ENCODE measurements at regions not wholly inside any gene's neighbourhood (a gene's known extent, or its start where the extent isn't known, plus 50 kb on each side); places are given as distances from the start of the nearest gene placed in this dataset.
"Not testable (repeated sequence)": the region's sequence is repeated elsewhere in the genome, so short reads cannot be mapped to it uniquely, and the experiment has no call there.

DNA sequence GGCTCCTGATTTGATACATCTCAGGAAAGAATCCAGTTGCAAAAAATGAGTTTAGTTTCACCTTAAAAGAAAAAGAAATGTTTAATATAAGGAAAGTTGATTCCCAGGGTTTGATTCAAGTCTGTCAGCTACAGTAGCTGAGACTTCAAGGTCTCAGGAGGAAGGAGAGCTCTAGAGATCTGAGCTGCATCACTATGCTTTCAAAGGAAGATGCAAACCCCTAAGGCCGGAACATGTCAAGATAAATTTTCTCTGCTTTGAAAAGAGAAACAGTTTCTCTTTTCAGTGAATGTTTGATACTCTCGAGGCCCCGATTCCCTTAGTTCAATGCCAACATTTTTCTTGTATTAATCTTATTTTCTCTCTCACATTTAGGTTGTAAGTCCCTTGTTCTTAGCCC, 128.6 kb downstream of the RGPD3 start:
- no peak for DNase-seq

DNA sequence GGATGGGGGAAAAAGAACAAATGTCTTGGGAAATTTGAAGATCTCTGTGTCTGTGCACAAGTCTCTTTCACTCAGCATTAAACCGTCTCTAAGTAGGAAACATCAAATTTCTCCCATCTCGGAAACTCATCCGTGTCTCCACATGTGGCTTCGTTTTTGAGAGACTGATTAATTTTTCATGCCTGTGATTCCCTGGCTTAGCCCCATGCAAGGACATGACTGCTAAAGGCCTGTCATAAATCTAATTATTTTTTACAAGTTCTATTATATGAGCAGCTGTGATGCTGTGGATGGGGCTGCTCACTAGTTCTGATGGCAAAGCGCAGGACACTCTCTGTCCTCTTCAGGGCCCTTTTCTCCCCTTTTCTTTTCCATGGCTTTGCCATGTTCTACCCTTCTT, 129.1 kb downstream of the RGPD3 start:
- DNase-seq = no peak

DNA sequence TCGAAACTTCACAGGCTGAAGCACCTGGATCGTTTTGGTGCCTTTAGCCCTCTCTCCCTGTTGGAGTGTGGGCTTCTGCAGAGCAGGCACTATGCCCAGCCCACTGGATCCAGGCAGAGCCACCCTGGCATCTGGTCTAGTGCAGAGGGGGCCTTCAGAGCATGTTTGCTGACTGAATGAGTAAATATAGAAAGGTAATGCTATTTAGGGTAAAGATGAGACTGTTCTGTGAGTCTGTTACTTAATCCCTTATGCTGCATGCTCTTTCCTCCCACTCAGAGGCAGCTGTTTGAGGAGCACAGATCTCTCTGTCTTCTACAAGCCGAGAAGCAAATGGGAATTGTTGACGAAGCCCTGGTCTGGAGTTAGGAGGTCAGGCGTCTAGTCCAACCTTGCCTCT, 130.2 kb downstream of the RGPD3 start:
- DNase-seq = no peak

DNA sequence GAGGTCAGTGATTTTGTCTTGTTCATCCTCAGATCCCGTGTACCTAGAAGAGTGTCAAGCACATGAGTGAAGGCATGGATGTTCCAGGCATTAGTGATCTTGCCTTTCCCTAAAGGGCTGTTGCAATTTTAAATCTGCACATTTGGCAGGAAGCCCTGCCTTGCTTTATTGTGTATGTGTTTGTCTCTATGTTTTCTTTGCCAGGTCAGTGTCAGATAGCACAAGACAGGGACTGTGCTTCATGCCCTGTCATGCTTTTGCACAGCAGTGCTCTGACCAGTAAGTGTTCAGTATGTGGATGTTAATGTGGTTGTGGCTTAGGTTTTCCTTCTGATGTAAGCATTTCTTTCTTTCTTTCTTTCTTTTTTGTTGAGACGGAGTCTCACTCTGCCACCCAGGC, 131.5 kb downstream of the RGPD3 start:
- DNase-seq = no peak

DNA sequence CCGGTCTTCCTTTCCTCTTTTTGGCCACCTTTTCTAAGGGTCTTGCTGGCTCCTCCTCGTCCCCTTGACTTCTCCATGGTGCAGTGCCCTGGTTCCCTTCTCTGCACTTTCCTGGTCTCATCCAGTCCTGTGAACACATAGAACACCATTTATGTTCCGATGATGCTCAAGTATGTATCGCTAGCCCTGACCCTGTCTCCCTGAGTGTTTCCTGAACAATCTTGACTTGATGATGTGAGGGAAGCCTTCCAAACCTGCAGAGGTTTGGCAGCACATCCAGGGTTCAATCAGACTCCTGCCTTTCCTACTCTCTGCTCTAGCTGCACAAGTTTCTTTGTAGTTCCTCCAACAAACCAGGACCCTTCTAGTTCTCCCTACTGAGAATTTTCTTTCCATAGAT, 132.1 kb downstream of the RGPD3 start:
- no peak for DNase-seq

DNA sequence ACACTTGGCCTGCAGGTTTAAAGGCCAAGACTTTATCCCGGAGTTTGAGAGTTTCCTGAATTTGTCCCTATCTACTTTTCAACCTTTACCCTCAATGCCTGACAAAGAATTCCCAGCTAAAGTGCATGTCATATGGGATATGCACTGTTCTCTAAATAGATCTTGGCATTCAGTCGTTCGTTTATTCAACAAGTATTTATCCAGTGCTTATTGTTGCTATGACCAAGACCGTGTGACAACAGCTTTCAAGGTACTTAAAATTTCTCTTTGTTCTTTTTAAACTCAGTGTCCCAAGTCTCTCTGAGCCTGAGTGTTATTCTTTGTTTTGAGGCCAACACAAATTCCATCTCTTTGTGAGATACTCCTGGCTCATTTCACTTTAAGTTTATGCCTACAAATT, 133.4 kb downstream of the RGPD3 start:
- DNase-seq = no peak

DNA sequence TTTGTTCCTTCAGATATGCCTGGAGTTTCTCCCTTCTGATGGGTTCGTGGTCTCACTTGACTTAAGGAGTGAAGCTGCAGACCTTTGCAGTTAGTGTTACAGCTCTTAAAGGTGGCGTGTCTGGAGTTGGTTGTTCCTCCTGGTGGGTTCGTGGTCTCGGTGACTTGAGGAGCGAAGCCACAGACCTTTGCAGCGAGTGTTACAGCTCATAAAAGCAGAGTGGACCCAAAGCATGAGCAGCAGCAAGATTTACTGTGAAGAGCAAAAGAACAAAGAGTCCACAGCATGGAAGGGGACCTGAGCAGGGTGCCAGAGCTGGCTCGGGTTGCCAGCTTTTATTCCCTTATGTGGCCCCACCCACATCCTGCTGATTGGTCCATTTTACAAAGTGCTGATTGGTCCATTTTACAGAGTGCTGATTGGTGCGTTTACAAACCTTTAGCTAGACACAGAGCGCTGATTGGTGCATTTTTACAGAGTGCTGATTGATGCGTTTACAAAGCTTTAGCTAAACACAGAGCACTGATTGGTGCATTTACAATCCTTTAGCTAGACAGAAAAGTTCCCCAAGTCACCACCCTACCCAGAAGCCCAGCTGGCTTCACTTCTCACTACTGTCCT, 134.8 kb downstream of the RGPD3 start:
- DNase-seq = not testable (repeated sequence)

DNA sequence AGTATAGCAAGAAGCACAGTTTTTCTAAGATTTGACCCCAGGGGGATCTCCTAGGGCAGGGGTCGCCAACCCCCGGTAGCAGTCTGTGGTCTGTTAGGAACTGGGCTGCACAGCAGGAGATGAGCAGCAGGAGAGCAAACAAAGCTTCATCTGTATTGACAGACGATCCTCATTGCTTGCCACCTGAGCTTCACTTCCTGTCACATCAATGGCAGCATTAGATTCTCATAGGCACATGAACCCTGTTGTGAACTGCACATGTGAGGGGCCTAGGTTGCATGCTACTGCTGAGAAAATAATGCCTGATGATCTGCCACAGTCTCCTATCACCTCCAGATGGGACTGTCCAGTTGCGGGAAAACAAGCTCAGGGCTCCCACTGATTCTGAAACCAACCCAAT, 136.2 kb downstream of the RGPD3 start:
- DNase-seq = no peak

DNA sequence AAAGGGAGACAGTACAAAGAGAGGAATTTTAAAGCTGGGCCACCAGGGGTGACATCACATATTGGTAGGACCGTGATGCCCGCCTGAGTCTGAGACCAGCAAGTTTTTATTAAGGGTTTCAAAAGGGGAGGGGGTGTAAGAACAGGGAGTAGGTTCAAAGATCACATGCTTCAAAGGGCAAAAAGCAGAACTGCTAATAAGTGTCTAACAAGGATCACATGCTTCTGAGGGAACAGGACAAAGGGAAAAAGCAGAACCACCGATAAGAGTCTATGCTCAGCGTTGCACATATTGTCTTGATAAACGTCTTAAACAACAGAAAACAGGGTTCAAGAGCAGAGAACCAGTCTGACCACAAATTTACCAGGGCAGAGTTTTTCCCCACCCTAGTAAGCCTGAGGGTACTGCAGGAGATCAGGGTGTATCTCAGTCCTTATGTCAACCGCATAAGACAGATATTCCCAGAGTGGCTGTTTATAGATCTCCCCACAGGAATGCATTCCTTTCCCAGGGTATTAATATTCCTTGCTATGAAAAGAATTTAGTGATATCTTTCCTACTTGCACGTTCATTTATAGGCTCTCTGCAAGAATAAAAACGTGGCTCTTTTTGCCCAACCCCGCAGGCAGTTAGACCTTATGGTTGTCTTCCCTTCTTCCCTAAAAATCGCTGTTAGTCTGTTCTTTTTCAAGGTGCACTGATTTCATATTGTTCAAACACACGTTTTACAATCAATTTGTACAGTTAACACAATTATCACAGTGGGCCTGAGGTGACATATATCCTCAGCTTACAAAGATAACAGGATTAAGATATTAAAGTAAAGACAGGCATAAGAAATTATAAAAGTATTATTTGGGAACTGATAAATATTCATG, 136.5 kb upstream of the UXS1 start:
- DNase-seq = not testable (repeated sequence)

DNA sequence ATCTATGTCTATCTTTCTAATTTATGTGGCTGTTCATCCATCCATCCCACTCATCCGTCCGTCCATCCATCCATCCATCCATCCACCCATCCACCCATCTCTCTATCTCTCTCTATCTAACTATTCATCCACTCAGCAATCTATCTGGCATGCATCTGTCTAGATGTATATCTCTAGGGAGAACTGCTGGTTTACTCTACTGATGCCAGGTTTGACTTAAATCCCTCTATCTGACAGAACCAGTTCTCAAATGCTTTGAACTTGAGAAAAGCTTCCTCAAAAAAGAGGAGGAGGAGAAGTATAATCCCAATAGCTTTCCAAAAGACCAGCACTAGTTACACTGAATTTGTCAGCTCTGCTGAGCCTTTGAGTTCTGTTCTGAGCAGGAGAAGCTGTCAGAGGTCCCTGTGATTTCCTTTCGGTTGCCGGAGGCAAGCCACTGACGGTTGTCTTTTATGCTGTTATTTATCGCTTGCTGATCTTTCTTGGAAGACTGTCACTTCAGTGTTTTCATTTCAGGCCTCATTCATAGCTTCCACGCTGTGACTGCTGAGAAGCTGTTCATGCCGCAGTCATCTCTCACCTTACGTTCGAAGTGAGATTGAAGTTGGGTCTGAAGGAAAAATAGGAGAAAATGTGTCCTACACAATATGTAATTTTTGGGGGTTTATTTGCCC, 129.4 kb upstream of the UXS1 start:
- no peak for DNase-seq

DNA sequence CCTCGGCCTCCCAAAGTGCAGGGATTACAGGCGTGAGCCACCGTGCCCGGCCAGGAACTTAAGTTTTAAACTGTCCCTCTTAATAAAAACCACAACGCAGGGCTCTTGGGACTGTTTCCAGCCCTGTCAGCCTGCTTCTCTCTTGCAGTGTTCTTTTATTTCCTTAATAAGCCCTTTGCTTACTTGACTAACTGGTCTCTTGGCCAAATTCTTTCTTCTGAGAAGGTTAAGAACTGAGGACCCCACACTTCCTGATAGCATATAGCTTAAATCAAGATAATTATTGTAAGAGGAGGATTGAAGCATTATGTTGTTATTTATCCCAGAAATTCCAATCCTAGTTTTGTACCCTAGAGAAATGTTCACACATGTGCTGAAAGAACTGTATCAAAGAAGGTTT, 128.2 kb upstream of the UXS1 start:
- no peak for DNase-seq

DNA sequence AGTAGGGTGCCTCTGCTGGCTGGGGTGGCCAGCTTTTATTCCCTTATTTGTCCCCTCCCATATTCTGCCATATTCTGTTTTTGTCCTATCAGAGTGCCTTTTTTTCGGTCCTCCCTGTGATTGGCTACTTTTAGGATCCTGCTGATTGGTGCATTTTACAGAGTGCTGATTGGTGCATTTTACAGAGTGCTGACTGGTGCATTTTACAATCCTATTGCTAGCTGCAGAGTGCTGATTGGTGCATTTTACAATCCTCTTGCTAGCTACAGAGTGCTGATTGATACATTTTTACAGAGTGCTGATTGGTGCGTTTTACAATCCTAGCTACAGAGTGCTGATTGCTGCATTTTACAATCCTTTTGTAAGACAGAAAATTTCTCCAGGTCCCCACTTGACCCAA, 126.3 kb upstream of the UXS1 start:
- DNase-seq = not testable (repeated sequence)

DNA sequence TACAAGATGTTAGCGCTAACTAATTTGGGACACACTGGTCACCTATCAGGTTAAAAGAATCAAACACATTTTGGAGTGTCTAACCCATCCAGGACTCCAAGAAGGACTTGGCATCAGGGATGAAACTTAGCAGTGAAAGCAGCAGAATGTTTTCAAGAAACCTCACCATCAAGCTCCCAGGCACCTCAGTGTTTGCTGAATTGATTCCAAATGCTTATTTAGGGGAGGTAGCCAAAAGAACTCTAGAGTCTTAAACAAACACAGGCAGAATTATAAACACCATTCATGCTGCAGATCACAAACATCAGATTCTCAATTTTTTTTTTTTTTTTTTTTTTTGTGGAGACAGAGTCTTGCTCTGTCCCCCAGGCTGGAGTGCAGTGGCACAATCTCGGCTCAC, 122.8 kb upstream of the UXS1 start:
- DNase-seq = no peak

DNA sequence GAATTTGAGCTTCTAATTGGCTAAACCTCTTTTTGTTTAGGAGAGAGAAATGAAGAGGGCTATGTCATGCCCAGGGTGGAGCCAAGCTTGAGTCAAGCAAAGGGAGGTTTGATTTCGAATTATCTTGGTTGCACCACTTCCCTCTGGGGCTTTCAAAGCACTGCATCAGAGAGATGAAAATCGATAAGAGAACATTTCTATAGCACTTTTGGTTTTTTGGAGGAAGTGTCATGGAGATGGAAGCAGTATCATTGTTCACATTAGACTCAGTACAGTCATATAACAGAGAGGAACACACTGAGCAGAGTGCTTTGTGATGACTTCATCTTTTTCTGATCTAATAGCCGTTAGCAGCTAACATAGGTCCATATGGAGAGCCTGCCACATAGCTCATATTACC, 120.3 kb upstream of the UXS1 start:
- DNase-seq = no peak

DNA sequence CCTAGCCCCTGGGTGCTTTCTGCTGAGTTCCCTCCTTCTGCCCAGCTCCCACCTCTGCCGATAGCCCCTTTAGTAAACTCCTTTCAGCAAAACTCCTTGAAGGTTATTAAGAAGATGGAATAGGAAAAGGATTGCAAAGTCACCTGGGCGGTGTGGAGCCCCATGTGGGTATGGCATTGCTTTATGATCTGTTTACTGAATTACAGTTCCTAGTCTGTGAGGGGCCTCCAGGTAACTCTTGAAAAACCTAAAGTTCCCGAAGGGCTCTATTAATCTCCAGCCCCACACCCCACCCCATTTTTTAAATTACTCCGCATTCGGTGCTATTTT, 116.9 kb upstream of the UXS1 start:
- DNase-seq = no peak

DNA sequence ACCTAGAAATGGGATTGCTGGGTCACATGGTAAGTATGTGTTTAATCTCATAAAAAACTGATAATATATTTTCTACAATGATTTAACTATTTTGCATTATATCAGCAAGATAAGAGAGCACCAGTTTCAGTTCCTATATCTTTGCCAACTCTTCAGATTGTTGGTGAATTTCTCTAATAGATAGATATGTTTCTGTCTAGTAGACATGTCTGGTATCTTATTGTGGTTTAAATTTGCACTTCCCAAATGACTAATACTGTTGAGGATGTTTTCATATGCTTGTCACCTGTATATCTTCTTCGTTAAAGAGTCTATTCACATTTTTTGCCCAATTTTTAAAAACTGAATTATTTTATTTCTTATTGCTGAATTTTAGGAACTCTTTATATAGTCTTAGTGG, 113.8 kb upstream of the UXS1 start:
- DNase-seq = no peak

DNA sequence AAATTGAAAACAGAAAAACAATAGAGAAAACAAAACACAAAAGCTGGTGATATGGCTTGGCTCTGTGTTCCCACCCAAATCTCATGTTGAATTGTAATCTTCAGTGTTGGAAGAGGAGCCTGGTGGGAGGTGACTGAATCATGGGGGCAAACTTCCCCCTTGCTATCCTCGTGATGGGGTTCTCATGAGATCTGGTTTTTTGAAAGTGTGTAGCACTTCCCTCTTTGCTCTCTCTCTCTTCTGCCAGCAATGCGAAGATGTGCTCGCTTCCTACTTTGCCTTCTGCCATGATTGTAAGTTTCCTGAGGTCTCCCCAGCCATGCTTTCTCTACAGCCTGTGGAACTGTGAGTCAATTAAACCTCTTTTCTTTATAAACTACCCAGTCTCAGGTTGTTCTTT, 112.3 kb upstream of the UXS1 start:
- DNase-seq = no peak

DNA sequence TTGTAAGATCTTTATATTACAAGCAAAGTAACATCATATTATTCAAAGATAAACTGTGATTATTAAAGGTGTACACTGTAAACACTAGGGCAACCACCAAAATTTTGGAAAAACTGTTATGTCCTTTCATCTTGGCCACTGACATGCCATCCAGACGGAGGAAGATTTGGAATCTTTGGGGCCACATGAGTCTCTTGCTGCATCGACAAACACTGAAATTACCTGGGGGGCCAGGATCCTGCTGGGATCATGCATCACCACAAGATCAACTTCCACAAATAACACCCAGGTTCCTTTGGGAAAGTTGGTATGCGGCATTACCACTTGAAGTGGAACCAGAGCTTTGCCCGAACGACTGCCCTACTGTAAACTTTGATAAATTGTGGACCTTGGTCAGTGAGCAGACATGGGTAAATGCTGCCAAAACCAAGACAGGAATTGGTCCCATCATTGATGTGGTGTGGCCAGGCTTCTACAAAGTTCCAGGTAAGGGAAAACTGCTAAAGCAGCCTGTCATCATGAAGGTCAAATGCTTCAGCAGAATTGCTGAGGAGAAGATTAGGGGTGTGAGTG, 110.6 kb upstream of the UXS1 start:
- DNase-seq = no peak

DNA sequence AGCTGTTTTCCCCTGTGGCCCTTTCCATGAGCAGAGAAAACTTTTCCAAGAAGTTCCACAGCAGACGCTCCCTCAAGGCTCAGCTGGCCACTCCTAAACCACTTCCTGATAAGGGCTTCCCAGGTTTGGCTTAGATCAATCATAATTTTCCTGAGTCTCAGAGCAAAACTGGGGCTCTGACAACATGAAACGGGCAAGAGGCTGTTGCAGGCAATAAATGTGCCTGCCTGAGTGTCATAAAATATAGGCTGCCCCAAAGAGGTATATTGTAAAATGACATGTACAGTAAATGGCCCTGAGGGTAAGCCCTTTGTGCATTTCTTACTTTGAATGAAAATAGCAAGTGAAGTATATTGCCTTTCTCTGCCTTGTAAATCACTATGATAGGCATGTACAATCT, 105.6 kb upstream of the UXS1 start:
- DNase-seq = no peak

DNA sequence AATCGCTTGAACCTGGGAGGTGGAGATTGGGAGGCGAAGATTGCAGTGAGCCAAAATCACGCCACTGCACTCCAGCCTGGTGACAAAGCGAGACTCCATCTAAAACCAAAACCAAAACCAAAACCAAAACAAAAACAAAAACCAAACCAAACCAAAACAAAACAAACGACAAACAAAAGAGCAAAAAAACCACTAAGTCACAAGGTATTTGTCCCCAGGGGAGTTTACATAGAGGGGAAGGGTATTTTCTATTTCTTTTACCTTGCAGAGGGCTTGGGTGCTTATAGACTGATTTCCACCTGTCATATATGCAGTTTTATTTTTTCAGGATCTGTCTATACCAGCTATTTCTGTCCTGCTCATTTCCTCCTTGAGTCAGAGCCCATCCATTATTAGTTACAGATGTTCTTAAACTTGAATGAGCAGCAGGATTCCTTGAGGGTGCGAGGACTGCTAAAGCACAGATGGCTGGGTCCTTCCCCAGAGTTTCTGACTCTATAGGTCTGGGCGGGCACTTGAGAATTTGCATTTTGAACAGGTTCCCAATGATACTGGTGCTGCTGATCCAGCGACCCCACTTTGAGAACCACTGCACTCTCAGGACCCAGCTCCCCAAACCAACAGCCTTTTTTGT, 102.2 kb upstream of the UXS1 start:
- DNase-seq = no peak

DNA sequence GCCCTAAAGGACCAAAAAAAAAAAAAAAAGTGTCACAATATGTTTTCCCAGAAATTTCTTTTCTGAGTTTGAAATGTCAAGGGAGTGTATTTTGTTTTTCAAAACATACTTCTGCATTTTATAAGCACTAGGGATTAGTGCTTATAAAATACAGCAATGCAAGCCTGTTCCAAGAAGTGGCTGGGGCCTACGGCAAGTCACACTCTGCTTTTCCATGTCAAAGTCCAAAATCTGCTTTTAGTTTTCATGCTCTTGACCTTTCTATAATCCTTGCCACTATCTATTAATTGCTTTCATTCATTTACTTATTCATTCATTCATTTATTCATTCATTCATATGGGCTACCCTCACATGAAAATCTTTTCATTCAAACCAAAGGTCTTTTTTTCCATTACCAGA, 100.1 kb upstream of the UXS1 start:
- no peak for DNase-seq

DNA sequence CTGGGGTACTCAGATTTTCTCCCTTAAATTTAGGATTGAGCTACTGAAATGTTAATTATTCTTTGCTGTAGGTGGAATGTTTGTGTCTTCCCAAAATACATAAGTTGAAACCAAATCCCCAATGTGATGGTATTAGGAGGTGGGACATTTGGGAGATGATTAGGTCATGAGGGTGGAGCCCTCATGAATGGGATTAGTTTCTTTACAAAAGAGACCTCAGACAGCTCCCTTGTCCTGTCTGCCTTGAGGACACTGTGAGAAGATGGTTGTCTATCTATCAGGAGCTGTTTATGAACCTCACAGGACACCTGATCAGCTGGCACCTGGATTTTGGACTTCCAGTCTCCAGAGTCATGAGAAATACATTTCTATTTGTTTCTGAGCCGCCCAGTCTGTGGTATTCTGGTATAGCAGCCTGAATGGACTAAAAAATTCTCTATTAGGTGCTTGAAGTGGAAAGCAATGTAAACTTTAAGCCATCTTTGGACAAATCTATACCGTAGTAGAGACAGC, 99.2 kb upstream of the UXS1 start:
- no peak for DNase-seq

DNA sequence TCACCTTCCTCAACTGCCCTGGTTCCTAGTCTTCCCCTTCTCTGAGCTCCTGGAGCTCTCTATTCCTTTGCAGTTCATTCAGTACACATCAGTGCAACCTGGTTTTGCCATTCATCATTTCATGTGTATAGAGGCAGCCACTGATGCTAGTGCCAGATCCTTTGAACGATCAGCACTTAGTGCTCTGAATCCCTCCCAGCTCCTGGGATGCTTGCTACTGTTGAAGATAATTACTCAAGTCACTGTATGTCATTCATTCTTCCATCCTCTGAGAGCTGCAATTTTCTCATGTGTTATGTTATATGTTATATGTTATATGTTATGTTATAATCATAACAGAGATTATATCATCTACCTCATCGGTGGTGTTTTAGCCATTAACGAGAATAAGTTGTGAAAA, 98.5 kb upstream of the UXS1 start:
- DNase-seq = no peak

Measured in DMS79 treated with DMSO at 0.1 percent for 48 hours (cell line).